ENCODE measurements at regions not wholly inside any gene's neighbourhood (a gene's known extent, or its start where the extent isn't known, plus 50 kb on each side); places are given as distances from the start of the nearest gene placed in this dataset.
"Not testable (repeated sequence)": the region's sequence is repeated elsewhere in the genome, so short reads cannot be mapped to it uniquely, and the experiment has no call there.

- DNase-seq (ENCODE audit: low read depth), result peak; percentile 82
- TF ChIP-seq, protein P1, sequence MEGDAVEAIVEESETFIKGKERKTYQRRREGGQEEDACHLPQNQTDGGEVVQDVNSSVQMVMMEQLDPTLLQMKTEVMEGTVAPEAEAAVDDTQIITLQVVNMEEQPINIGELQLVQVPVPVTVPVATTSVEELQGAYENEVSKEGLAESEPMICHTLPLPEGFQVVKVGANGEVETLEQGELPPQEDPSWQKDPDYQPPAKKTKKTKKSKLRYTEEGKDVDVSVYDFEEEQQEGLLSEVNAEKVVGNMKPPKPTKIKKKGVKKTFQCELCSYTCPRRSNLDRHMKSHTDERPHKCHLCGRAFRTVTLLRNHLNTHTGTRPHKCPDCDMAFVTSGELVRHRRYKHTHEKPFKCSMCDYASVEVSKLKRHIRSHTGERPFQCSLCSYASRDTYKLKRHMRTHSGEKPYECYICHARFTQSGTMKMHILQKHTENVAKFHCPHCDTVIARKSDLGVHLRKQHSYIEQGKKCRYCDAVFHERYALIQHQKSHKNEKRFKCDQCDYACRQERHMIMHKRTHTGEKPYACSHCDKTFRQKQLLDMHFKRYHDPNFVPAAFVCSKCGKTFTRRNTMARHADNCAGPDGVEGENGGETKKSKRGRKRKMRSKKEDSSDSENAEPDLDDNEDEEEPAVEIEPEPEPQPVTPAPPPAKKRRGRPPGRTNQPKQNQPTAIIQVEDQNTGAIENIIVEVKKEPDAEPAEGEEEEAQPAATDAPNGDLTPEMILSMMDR (IDR thresholded peaks at IDR 0.05; ENCODE audit: insufficient read depth, low read depth, low read length, missing control alignments), result peak; percentile 80
- no peak overlapping the region for H3K4me3 ChIP-seq (ENCODE audit: low read depth, low read length)
Measured at GRCh38 chr17:68759343-68760140, 158.4 kb upstream of the FAM20A start.

DNA sequence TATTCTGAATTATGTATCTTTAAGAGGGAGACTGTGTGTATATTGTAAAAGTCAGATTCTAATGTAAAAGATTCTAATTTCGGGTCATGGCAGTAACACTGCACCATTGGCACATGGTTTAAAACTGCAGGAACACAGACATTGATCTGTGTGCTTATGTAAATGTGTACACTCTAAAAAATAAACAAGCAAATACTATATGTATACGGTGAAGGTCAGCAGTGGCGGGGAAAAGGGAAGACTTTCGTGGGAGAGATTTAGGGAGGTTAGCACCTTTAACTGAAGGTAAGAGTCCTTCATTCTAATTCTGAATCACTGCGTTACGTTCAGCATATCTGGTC, 157.8 kb upstream of the FAM20A start:
- H3K4me3 ChIP-seq (ENCODE audit: low read depth, low read length), result no peak overlapping the region
- no peak for DNase-seq (ENCODE audit: low read depth)
- TF ChIP-seq, protein P1 (IDR thresholded peaks at IDR 0.05; ENCODE audit: insufficient read depth, low read depth, low read length, missing control alignments), result no peak

GRCh38 chr17:68757866-68758757, 156.9 kb upstream of the FAM20A start:
- not testable (repeated sequence) for H3K4me3 ChIP-seq (ENCODE audit: low read depth, low read length); DNase-seq (ENCODE audit: low read depth)

DNA sequence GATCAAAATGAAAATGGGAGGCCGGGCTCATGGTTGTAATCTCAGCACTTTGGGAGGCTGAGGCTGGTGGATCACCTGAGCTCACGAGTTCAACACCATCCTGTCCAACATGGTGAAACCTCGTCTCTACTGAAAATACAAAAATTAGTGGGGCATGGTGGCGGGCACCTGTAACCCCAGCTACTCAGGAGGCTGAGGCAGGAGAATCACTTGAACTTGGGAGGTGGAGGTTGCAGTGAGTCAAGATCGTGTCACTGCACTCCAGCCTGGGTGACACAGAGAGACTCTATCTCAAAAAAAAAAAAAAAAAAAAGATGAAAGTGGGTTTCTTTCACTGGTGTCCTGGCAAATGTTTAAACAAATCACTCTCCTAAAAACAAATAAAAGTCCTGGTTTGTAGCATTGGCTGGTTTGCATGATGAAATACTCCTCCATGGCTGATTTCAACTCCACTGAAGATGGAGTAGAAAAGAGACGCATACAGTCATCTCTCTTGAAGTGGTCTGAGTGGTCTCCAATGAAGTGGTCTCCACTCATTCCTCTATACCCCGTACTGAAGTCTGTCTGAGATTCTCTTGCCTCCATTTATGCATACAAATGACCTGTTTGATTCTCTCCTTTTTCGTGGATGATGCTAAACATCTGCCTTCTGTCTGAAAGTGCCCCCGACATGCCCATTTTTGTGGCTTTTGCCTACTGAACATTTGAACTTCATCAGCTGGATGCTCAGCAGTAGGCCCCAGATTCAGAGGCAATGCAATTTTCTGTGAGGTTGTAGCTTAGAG, 153.0 kb upstream of the FAM20A start:
- H3K4me3 ChIP-seq (ENCODE audit: low read depth, low read length), result no peak overlapping the region
- TF ChIP-seq, protein P1 (IDR thresholded peaks at IDR 0.05; ENCODE audit: insufficient read depth, low read depth, low read length, missing control alignments), result no peak
- DNase-seq (ENCODE audit: low read depth), result no peak

GRCh38 chr17:68750208-68750562, 149.0 kb upstream of the FAM20A start:
- H3K4me3 ChIP-seq (ENCODE audit: low read depth, low read length), result no peak overlapping the region
- DNase-seq (ENCODE audit: low read depth), result no peak
- TF ChIP-seq, protein P1 (IDR thresholded peaks at IDR 0.05; ENCODE audit: insufficient read depth, low read depth, low read length, missing control alignments), result no peak

DNA sequence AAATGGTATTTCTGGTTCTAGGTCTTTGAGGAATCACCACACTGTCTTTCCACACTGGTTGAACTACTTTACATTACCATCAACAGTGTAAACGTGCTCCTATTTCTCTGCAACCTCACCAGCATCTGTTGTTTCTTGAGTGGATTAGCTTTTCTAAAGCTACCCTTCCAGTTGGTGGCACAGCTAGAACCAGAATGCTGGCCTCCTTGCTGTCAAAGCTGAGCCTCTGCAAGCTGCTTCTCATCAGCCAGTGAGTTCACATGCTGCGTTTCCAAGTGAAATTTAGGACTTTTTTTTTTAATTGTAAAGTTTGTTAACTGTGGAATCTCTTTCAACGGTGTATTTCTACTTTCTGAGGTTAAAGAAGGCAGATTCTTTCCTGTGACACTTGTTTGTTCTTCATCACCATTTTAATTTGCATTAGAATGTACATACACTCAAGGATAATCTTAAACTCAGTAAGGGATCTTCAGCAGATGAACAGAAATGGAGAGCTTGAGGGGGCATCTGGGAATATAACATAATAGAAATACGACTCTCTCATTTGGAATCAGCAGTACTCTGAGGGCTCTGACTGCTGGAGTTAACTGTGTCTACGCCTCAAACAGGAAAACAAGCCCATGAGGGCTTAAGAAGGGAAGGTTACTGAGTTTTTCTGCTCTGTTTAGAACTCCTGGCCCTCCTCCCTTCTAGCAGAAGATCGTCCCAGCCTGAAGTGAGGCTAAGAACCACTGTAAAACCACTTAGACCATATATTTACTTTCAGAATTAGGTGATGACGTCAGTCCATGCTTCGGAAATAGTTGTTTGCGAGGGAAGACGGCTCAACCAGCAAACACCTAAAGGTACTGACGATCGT, 148.4 kb upstream of the FAM20A start:
- TF ChIP-seq, protein P1 (IDR thresholded peaks at IDR 0.05; ENCODE audit: insufficient read depth, low read depth, low read length, missing control alignments), result no peak
- no peak for DNase-seq (ENCODE audit: low read depth)
- H3K4me3 ChIP-seq (ENCODE audit: low read depth, low read length), result no peak overlapping the region
